HepG2 (cell line): ENCODE measurements at regions not wholly inside any gene's neighbourhood (a gene's known extent, or its start where the extent isn't known, plus 50 kb on each side); places are given as distances from the start of the nearest gene placed in this dataset.
"Not testable (repeated sequence)": the region's sequence is repeated elsewhere in the genome, so short reads cannot be mapped to it uniquely, and the experiment has no call there.

Experiments
- ATAC-seq: fragments of 200-7000 bp; cut with Tn5 transposase; 3 replicates; pipeline ENCODE4 v1.9.1; 2020; ENCODE audit warnings: mild to moderate bottlenecking, moderate library complexity
- BruUV-seq: library from RNA; stranded (reverse); fragments of 400-500 nt; replicated peaks from 2 replicates; lab custom pipeline; 2021; lab: Mats Ljungman, UMichigan
- CTCF ChIA-PET: fragments of 300-600 bp; formaldehyde crosslinking; extraction: SDS; loops from one replicate; lab custom pipeline; 2021; ENCODE audit warnings: low total read pairs, inconsistent platforms, low intra/inter-chr PET ratio; lab: Yijun Ruan, JAX
- POLR2A ChIA-PET: fragments of 350-600 bp; sonication (Branson Sonifier 250); formaldehyde crosslinking; loops from one replicate; lab custom pipeline; 2020; ENCODE audit warnings: antibody characterized with exemption, inconsistent platforms; lab: Yijun Ruan, JAX
- DNase-seq: peaks from one replicate; pipeline ENCODE4 v3.0.0-alpha.2; 2015; ENCODE audit warnings: low spot score
- FAIRE-seq: peaks from 3 replicates; lab custom pipeline; 2011; peaks lifted over from hg19 to GRCh38; lab: Jason Lieb, UNC
- H2AFZ ChIP-seq: one replicate; pipeline ENCODE4 v1.6.1; 2011; ENCODE audit warnings: low read length, inconsistent platforms
- H3K27ac ChIP-seq: fragments of 300-600 bp; 3 replicates; pipeline ENCODE4 v1.8.0; 2011; ENCODE audit warnings: mixed run types, mild to moderate bottlenecking, mixed read lengths, low read length, inconsistent platforms; ENCODE audit not compliant: insufficient read depth; ENCODE audit errors: extremely low read length
- H3K27me3 ChIP-seq, 2 experiments: fragments of 200-600 bp in 1 of 2; 2 replicates in 1 of 2; 3 replicates in 1 of 2; pipeline versions ENCODE4 v1.6.0 to v1.8.0; 2011; ENCODE audit warnings: low read length in 2 of 2, mild to moderate bottlenecking in 2 of 2, moderate library complexity in 2 of 2, inconsistent platforms in 1 of 2; ENCODE audit not compliant: insufficient read depth in 2 of 2, control insufficient read depth in 1 of 2
- H3K36me3 ChIP-seq, 2 experiments: fragments of 200-600 bp in 1 of 2; replicated peaks in 1 of 2; 2 replicates in 1 of 2; 3 replicates in 1 of 2; pipeline versions ENCODE4 v1.5.1 to v1.8.0; 2011; ENCODE audit warnings: low read length in 2 of 2, inconsistent platforms in 1 of 2; ENCODE audit not compliant: insufficient read depth in 2 of 2, control insufficient read depth in 1 of 2
- H3K4me1 ChIP-seq: 2 replicates; pipeline ENCODE4 v1.5.1; 2012; ENCODE audit warnings: low read length, inconsistent platforms; ENCODE audit not compliant: insufficient read depth
- H3K4me2 ChIP-seq: 2 replicates; pipeline ENCODE4 v1.6.0; 2011; ENCODE audit warnings: low read depth, low read length, inconsistent platforms
- H3K4me3 ChIP-seq, 3 experiments: fragments of 200-600 bp in 1 of 3; sonication (generic), shearing (Covaris generic) in 1 of 3; replicated peaks in 1 of 3; 2 replicates each; pipeline ENCODE4 v1.5.1; 2011 to 2016; ENCODE audit warnings: low read length in 3 of 3, inconsistent platforms in 2 of 3, low read depth in 2 of 3, mild to moderate bottlenecking in 2 of 3, control low read depth in 1 of 3, mixed read lengths in 1 of 3; ENCODE audit not compliant: insufficient read depth in 1 of 3
- H3K79me2 ChIP-seq: one replicate; pipeline ENCODE4 v1.6.1; 2011; ENCODE audit warnings: low read length, inconsistent platforms; ENCODE audit not compliant: insufficient read depth
- H3K9ac ChIP-seq: 2 replicates; pipeline ENCODE4 v1.6.0; 2011; ENCODE audit warnings: mild to moderate bottlenecking, low read depth, low read length, inconsistent platforms; ENCODE audit not compliant: insufficient read depth
- H3K9me3 ChIP-seq: 2 replicates; pipeline ENCODE4 v1.5.1; 2012; ENCODE audit warnings: mild to moderate bottlenecking, low read length
- H4K20me1 ChIP-seq: 2 replicates; pipeline ENCODE4 v1.6.0; 2011; ENCODE audit warnings: inconsistent platforms, mild to moderate bottlenecking, low read length, moderate library complexity; ENCODE audit not compliant: insufficient read depth
- ARHGAP35 ChIP-seq: sonication (generic); formaldehyde crosslinking; IDR thresholded peaks from 2 replicates; pipeline ENCODE4 v1.9.0; 2022; ENCODE audit warnings: mild to moderate bottlenecking, inconsistent platforms, moderate library complexity, missing genetic modification reagents, borderline replicate concordance
- E2F2 ChIP-seq: sonication (generic); formaldehyde crosslinking; IDR thresholded peaks from 2 replicates; pipeline ENCODE4 v1.4.0; 2020; ENCODE audit warnings: missing genetic modification reagents, borderline replicate concordance
- MED1 ChIP-seq: sonication (generic); formaldehyde crosslinking; IDR thresholded peaks from 2 replicates; pipeline ENCODE4 v1.4.0; 2020; ENCODE audit warnings: missing genetic modification reagents
- RCOR2 ChIP-seq: IDR thresholded peaks from 2 replicates; pipeline ENCODE4 v1.6.1; 2016; ENCODE audit warnings: missing biosample characterization, missing genetic modification reagents
- SP1 ChIP-seq, 2 experiments: fragments of 450-650 bp in 1 of 2; sonication (generic) in 1 of 2; formaldehyde crosslinking in 1 of 2; IDR thresholded peaks; 2 replicates each; pipeline versions ENCODE4 v1.4.0 to v1.6.1; 2016 to 2020; ENCODE audit warnings: missing genetic modification reagents in 1 of 2
- ZNF335 ChIP-seq: sonication (generic); formaldehyde crosslinking; IDR thresholded peaks from 2 replicates; pipeline ENCODE4 v1.4.0; 2020; ENCODE audit warnings: missing genetic modification reagents
- ZNF407 ChIP-seq: sonication (generic); formaldehyde crosslinking; IDR thresholded peaks from one replicate; pipeline ENCODE4 v1.5.1; 2020; ENCODE audit warnings: mild to moderate bottlenecking, missing genetic modification reagents; ENCODE audit errors: not compliant biosample characterization
- WGBS: methylation state at CpG from one replicate; pipeline ENCODE4 v1.1.6; 2017; ENCODE audit warnings: low lambda C conversion rate; 5-methylcytosine and 5-hydroxymethylcytosine counted together
- in situ Hi-C: cut with HindIII; loops from 2 replicates; pipeline ENCODE4 v1.10.0; 2017; ENCODE audit warnings: low pct_unique_long_range_greater_than_20kb; ENCODE audit not compliant: extremely low pct_ligation_motif_present
- intact Hi-C: fragments of 100-400 bp; cut with micrococcal nuclease; formaldehyde crosslinking; loops from one replicate; pipeline ENCODE4 v1.10.0; 2022; ENCODE audit not compliant: unreplicated experiment

- no peak overlapping the region for H3K27ac ChIP-seq
- H3K27me3 ChIP-seq, result no peaks in the 10 kb centered on the region; a peak in 1 of 5 replicates
- ChIA-PET POLR2A (no interaction called here), CTCF (no interaction called here)
- ATAC-seq (no peak), DNase-seq (no peak), FAIRE-seq (no peak)
- H3K9ac ChIP-seq, result no peak overlapping the region
- 8% methylated on average over 2 of the region's 2 CpGs for WGBS
- no peaks in the 10 kb centered on the region for H3K79me2 ChIP-seq
- 0 out of 2 replicates have a peak overlapping the region, but pooled peaks have one; percentile 5 for H3K4me2 ChIP-seq
- no peak overlapping the region for H3K4me3 ChIP-seq
- no peaks in the 10 kb centered on the region for H3K36me3 ChIP-seq
- no peak overlapping the region for H2AFZ ChIP-seq
- in situ Hi-C loops, result no loop called here
- intact Hi-C loops, result no loop called here
- H3K4me1 ChIP-seq, result peaks cover 15% of the 10 kb centered on the region
- TF ChIP-seq ZNF407 (CRISPR knock-in tag), result no peak
- TF ChIP-seq ARHGAP35 (CRISPR knock-in tag), result no peak
- no peak for TF ChIP-seq MED1
- no peak for TF ChIP-seq SP1 (IDR thresholded peaks at IDR 0.05)
- no peak for TF ChIP-seq SP1 (CRISPR knock-in tag; IDR thresholded peaks at IDR 0.05)
- no peak for TF ChIP-seq RCOR2 (CRISPR knock-in tag)
- TF ChIP-seq ZNF335 (CRISPR knock-in tag), result no peak
- TF ChIP-seq E2F2 (CRISPR knock-in tag), result no peak
- H4K20me1 ChIP-seq, result no peaks in the 10 kb centered on the region
- H3K9me3 ChIP-seq, result no peaks in the 10 kb centered on the region
- BruUV-seq, result no TSS peak
These were observed 99.7 kb upstream of the RAI14 start for GRCh38 chr5:34556509-34556782.

- H2AFZ ChIP-seq, H3K79me2 ChIP-seq, H3K4me2 ChIP-seq, in situ Hi-C loops, H3K9me3 ChIP-seq, BruUV-seq, H3K4me3 ChIP-seq, H3K36me3 ChIP-seq, ATAC-seq, H3K9ac ChIP-seq, POLR2A ChIA-PET, FAIRE-seq, CTCF ChIA-PET, DNase-seq, H3K4me1 ChIP-seq, H4K20me1 ChIP-seq, H3K27ac ChIP-seq, intact Hi-C loops: not testable (repeated sequence)
- WGBS, result 0% methylated on average over 1 of the region's 2 CpGs
- H3K27me3 ChIP-seq, result peaks cover 1 to 10% of the 10 kb centered on the region in 2 experiments; a peak in 3 of 5 replicates
These were observed 94.5 kb upstream of the RAI14 start for GRCh38 chr5:34561581-34561980.
